Skin epidermis (tissue), 12 donors: ENCODE measurements at regions not wholly inside any gene's neighbourhood (a gene's known extent, or its start where the extent isn't known, plus 50 kb on each side); places are given as distances from the start of the nearest gene placed in this dataset.
"Not testable (repeated sequence)": the region's sequence is repeated elsewhere in the genome, so short reads cannot be mapped to it uniquely, and the experiment has no call there.

Source experiments
- H3K27ac ChIP-seq, 21 experiments: fragments of 200-600 bp; sonication (generic) in 11 of 21; one replicate each; pipeline ENCODE4 v1.5.0; 2020; ENCODE audit warnings: mild to moderate bottlenecking in 3 of 21, inconsistent platforms in 2 of 21, moderate library complexity in 2 of 21
- H3K4me3 ChIP-seq, 7 experiments: fragments of 200-600 bp; sonication (generic) in 2 of 7; one replicate each; pipeline ENCODE4 v1.5.0; 2020; ENCODE audit warnings: inconsistent platforms in 2 of 7, mild to moderate bottlenecking in 2 of 7, moderate library complexity in 1 of 7

GRCh38 chr3:13144163-13145023 is 71.2 kb upstream of the IQSEC1 start:
- Histone ChIP-seq H3K4me3 (no peak overlapping the region), H3K27ac (no peak overlapping the region)

- Histone ChIP-seq H3K4me3 (no peak overlapping the region), H3K27ac (no peak overlapping the region)
Measured at GRCh38 chr3:13143381-13144004, 70.3 kb upstream of the IQSEC1 start.

GRCh38 chr3:13142552-13143380 is 69.5 kb upstream of the IQSEC1 start:
- no peak overlapping the region for H3K27ac ChIP-seq

GRCh38 chr3:13141991-13142412 is 68.8 kb upstream of the IQSEC1 start:
- Histone ChIP-seq H3K4me3 (no peak overlapping the region), H3K27ac (no peak overlapping the region)

More at GRCh38 chr3:13142552-13143380, 69.5 kb upstream of the IQSEC1 start:
- no peak overlapping the region for H3K4me3 ChIP-seq

GRCh38 chr3:13141183-13141582 is 68.0 kb upstream of the IQSEC1 start:
- H3K4me3 ChIP-seq, result no peak overlapping the region
- H3K27ac ChIP-seq, result no peak overlapping the region

GRCh38 chr3:13140596-13140995 is 67.4 kb upstream of the IQSEC1 start:
- no peak overlapping the region for H3K4me3 ChIP-seq
- no peak overlapping the region for H3K27ac ChIP-seq

GRCh38 chr3:13139471-13140065 is 66.3 kb upstream of the IQSEC1 start:
- Histone ChIP-seq H3K4me3 (no peak overlapping the region), H3K27ac (no peak overlapping the region)

- no peak overlapping the region for H3K27ac ChIP-seq
Measured at GRCh38 chr3:13138833-13139145, 65.6 kb upstream of the IQSEC1 start.

GRCh38 chr3:13137941-13138832 is 65.0 kb upstream of the IQSEC1 start:
- no peak overlapping the region for H3K4me3 ChIP-seq
- H3K27ac ChIP-seq, result no peak overlapping the region

More at GRCh38 chr3:13138833-13139145, 65.6 kb upstream of the IQSEC1 start:
- H3K4me3 ChIP-seq, result no peak overlapping the region

- not testable (repeated sequence) for H3K4me3 ChIP-seq, H3K27ac ChIP-seq
Measured at GRCh38 chr3:13136848-13137247, 63.6 kb upstream of the IQSEC1 start.

- no peak overlapping the region for H3K4me3 ChIP-seq
- H3K27ac ChIP-seq, result no peak overlapping the region
Measured at GRCh38 chr3:13136426-13136825, 63.2 kb upstream of the IQSEC1 start.

GRCh38 chr3:13135811-13136321 is 62.6 kb upstream of the IQSEC1 start:
- Histone ChIP-seq H3K27ac (no peak overlapping the region), H3K4me3 (no peak overlapping the region)

GRCh38 chr3:13135251-13135810 is 62.1 kb upstream of the IQSEC1 start:
- H3K27ac ChIP-seq, result no peak overlapping the region
- H3K4me3 ChIP-seq, result no peak overlapping the region

GRCh38 chr3:13134879-13135206 is 61.6 kb upstream of the IQSEC1 start:
- Histone ChIP-seq H3K4me3 (no peak overlapping the region), H3K27ac (no peak overlapping the region)

- no peak overlapping the region for H3K4me3 ChIP-seq
- H3K27ac ChIP-seq, result no peak overlapping the region
Measured at GRCh38 chr3:13134166-13134878, 61.1 kb upstream of the IQSEC1 start.

- Histone ChIP-seq H3K27ac (no peak overlapping the region), H3K4me3 (no peak overlapping the region)
Measured at GRCh38 chr3:13133471-13133981, 60.3 kb upstream of the IQSEC1 start.

- H3K27ac ChIP-seq, result no peak overlapping the region
- H3K4me3 ChIP-seq, result no peak overlapping the region
Measured at GRCh38 chr3:13132731-13133410, 59.6 kb upstream of the IQSEC1 start.
